ENCODE measurements at regions not wholly inside any gene's neighbourhood (a gene's known extent, or its start where the extent isn't known, plus 50 kb on each side); places are given as distances from the start of the nearest gene placed in this dataset.
"Not testable (repeated sequence)": the region's sequence is repeated elsewhere in the genome, so short reads cannot be mapped to it uniquely, and the experiment has no call there.

GRCh38 chrX:465418-466215 lies 78.9 kb upstream of the PPP2R3B start:
- DNase-seq (ENCODE audit: low read depth) = no peak

DNA sequence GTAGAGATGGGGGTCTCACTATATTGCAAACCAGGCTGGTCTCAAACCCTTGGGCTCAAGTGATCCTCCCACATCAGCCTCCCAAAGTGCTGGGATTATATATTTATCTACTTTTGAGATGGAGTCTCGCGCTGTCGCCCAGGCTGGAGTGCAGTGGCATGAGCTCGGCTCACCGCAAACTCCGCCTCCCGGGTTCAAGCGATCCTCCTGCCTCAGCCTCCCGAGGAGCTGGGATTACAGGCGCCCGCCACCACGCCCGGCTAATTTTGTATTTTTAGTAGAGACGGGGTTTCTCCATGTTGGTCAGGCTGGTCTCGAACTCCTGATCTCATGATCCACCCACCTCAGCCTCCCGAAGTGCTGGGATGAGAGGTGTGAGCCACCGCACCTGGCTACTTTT lies 80.1 kb upstream of the PPP2R3B start:
- not testable (repeated sequence) for DNase-seq (ENCODE audit: low read depth)

GRCh38 chrX:467686-468085 lies 81.0 kb upstream of the PPP2R3B start:
- DNase-seq (ENCODE audit: low read depth) = not testable (repeated sequence)

- DNase-seq (ENCODE audit: low read depth) = no peak
Measured at GRCh38 chrX:468979-469378, 82.3 kb upstream of the PPP2R3B start.

- DNase-seq (ENCODE audit: low read depth) = no peak
Measured at GRCh38 chrX:470686-471085, 84.0 kb upstream of the PPP2R3B start.

GRCh38 chrX:471281-471680 lies 84.6 kb upstream of the PPP2R3B start:
- no peak for DNase-seq (ENCODE audit: low read depth)

GRCh38 chrX:472275-472674 lies 85.6 kb upstream of the PPP2R3B start:
- DNase-seq (ENCODE audit: low read depth) = not testable (repeated sequence)

DNA sequence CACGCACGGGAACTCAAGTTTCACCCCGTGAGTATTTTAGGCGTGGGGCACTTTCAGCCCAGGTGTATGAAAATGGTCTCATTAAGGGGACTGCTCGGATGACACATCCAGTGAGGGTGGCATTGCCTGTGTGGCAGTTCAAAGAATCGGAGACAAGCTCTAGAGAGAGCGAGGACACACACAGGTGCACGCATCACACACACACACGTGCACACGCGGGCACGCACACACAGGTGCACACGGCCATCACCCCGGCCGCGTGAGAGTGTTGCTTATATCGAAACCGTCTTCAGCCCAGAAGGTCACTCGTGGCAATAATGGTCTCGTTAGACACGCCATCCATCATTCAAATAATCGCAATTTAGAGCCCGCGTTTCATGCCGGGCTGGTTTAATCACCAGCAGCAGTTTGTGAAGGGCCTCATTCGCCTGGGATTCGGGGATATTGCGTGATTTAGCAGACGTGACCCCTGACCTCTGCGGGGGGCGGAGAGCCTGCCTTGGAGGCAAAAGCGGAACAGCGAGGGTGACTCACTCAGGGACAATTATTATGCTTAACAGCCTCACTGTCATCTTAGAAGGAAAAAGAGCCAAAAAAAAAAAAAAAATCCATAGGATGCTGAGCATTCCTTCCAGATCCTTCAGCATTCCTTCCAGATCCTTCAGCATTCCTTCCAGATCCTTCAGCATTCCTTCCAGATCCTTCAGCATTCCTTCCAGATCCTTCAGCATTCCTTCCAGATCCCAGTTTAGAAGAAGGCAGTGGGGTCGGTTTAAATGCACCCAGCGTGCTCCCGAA lies 89.4 kb upstream of the PPP2R3B start:
- peak; percentile 16 for DNase-seq (ENCODE audit: low read depth)

DNA sequence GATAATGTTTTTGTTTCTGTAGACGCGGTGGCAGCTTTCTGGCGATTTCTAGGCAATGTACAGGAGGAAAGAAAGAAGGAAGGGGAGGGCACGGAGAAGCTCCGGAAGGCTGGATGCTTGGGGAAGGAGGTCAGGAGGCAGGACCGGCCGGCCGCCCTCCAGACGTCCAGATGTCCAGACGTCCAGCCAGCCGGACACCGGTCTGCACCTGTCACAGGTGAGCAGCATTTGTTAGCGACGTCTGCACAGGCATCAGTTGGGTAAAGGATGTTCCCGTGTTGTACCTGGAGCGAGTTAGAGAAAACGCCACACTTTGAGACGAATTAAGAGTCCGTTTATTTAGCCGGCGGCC lies 90.0 kb upstream of the PPP2R3B start:
- DNase-seq (ENCODE audit: low read depth) = no peak

GRCh38 chrX:477441-478012 lies 90.8 kb upstream of the PPP2R3B start:
- no peak for DNase-seq (ENCODE audit: low read depth)

DNA sequence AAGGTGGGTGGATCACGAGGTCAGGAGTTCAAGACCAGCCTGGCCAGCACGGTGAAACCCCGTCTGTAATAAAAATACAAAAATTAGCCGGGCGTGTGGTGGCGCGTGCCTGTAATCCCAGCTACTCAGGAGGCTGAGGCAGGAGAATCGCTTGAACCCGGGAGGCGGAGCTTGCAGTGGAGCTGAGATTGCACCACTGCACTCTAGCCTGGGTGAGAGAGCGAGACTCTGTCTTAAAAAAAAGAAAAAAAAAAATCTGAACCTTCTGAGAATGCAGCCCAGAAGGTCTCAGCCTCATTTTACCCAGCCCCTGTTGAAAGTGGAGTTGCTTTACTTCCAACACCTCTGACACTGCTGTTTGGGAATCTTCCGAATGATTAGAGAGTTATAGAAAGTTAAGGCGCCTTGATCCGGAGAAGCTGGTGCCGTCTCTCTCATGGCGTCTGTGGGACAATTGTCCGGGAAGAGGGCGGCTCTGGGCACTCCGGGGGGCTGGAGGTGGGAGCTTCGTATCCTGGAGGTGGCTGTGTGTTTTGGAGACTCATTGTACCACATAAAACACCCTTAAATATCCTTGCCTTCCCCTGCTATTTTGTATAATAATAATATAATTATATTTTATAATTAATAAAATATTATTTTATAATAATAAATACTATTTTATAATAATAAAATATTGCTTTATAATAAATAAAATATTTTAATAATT lies 92.7 kb upstream of the PPP2R3B start:
- DNase-seq (ENCODE audit: low read depth) = no peak

DNA sequence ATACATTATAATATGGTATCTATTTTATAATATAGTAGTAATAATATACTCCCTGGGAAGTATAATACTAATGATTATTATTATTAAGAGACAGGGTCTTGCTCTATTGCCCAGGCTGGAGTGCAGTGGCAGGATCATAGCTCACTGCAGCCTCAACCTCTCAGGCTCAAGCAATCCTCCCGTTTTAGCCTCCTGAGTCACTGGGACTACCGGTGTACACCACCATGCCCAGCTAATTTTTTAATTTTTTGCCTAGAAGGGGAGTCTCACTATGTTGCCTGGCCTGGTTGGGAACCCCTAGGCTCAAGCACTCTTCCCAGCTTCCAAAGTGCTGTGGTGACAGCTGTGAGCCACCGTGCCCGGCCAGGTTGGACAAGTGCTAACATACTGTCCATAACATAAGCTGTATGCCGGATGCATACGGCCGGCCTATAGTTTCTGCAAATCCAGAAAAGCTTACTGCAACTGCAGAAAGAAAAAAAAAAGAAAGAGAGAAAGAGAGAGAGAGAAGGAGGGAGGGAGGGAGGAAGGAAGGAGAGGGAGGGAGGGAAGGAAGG lies 94.2 kb upstream of the PPP2R3B start:
- no peak for DNase-seq (ENCODE audit: low read depth)

DNA sequence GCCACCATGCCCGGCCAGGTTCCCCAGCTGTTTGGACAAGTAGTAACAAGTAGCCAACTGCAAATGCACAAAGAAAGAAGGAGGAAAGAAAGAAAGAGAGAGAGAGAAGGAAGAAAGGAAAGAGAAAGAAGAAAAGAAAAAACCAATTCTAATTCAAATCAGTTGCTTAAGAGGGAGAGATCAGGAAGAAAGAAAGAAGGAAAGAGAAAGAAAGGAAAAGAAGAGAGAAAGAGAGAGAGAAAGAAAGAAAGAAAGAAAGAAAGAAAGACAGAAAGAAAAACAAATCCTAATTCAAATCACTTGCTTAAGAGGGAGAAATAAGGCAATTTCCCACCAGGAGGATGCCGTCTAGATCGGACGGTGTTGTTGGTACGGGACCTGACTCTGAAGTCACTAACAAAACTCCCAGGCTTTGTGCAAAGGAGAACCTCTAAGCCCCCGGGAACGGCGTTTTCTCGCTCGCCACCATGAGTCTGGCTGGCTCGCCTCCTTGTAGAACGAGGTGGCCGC lies 95.5 kb upstream of the PPP2R3B start:
- no peak for DNase-seq (ENCODE audit: low read depth)

DNA sequence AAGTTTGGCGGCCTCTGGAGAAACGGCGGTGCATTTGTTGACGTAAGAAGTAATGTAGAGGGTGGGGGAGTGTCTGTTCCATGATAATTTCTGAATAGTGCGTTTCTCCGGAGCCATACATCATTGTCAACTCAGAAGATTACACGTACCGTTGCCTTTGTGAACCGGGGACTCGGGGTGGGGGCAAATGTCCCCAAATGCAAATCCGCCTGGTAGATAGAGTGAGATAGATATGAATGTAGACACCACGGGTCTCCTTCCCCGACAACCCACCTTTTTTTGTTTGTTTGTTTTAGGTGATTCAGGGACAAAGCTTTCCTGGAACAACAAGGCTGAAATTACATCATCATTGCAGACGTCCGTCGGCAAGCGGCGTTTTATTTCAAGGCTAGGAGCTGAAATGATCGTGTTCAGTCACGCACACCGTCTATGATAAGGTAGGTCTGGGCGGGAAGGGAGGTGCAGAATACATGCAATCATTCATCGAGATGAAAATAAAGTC lies 96.0 kb upstream of the PPP2R3B start:
- no peak for DNase-seq (ENCODE audit: low read depth)

GRCh38 chrX:485368-485767 lies 98.7 kb upstream of the PPP2R3B start:
- DNase-seq (ENCODE audit: low read depth) = no peak

DNA sequence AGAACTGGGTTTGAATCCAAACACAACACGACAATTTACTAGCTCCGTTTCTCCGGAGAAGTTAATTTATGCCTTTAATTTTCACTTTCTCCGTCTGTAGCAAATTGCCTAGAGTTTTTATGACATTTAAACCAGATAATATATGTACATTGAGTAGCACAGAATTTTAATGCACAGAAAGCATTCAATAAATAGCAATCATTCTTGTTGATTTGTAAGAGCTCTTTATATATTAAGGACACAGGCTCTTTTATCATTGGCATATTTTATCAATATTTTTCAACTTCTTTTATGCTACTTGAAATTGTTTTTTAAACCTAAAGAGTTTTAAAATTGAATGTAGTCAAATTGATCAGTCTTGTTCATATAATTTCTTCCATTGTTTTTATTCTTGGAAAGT lies 99.6 kb upstream of the PPP2R3B start:
- no peak for DNase-seq (ENCODE audit: low read depth)

DNA sequence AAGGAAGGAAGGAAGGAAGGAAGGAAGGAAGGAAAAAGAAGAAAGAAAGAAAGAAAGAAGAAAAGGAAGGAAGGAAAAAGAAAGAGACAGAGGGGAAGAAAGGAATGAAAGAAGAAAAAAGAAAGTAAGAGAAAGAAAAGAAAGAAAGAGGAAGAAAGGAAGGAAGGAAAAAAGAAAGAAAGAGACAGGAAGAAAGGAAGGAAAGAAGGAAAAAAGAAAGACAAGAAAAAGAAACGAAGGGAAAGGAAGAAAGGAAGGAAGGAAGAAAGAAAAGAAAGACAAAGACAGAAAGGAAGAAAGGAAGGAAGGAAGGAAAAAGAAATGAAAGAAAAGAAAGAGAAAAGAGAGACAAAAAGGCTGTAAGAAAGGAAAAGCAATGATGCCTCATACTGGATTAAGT lies 101.1 kb upstream of the PPP2R3B start:
- no peak for DNase-seq (ENCODE audit: low read depth)

DNA sequence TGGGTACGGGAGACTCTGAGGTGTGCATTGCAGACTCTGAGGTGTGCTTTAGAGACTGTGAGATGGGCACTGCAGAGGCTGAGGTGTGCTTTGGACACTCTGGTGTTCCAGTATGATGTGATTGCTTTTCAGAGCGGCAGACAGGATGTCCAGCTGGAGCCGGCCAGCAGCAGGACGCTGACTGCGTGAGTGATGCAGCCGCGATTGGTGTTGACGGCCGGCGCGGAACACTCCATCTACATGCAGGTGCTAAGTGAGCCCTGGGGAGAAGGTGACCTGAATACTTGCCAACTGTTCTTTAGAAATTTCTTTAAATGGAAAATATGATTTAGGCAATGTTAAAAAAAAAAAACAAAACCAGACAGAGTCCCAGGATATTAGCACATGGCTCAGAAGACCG lies 103.1 kb upstream of the PPP2R3B start:
- DNase-seq (ENCODE audit: low read depth) = no peak

GRCh38 chrX:497186-498014 lies 110.7 kb upstream of the PPP2R3B start:
- DNase-seq (ENCODE audit: low read depth) = no peak

DNA sequence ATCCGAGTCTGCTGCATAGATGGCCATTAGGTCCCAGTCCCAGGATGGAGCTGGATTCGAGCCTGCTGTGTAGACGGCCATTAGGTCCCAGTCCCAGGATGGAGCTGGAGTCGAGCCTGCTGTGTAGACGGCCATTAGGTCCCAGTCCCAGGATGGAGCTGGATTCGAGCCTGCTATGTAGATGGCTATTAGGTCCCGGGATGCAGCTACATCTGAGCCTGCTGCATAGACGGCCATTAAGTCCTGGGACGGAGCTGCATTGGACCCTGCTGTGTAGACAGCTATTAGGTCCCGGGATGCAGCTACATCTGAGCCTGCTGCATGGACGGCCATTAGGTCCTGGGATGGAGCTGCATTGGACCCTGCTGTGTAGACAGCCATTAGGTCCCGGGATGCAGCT lies 112.2 kb upstream of the PPP2R3B start:
- not testable (repeated sequence) for DNase-seq (ENCODE audit: low read depth)

GRCh38 chrX:499870-500364 lies 113.2 kb upstream of the PPP2R3B start:
- DNase-seq (ENCODE audit: low read depth) = no peak
